Neural progenitor cell (in vitro differentiated cells): ENCODE measurements at regions not wholly inside any gene's neighbourhood (a gene's known extent, or its start where the extent isn't known, plus 50 kb on each side); places are given as distances from the start of the nearest gene placed in this dataset.
A peak's percentile ranks its signal among the peaks of the same experiment; 100 is the strongest.

Experiments used
- DNase-seq: peaks from one replicate; pipeline ENCODE4 v3.0.0-alpha.2; 2016; ENCODE audit warnings: low spot score
- H2AFZ ChIP-seq: fragments of 200-600 bp; sonication (generic); replicated peaks from 2 replicates; pipeline ENCODE4 v1.6.1; 2016; ENCODE audit warnings: antibody characterized with exemption
- H3F3A ChIP-seq: fragments of 200-600 bp; sonication (generic); 2 replicates; pipeline ENCODE4 v1.6.1; 2016; ENCODE audit warnings: antibody characterized with exemption, low read depth
- H3K27ac ChIP-seq: fragments of 200-600 bp; sonication (generic); 2 replicates; pipeline ENCODE4 v1.5.1; 2016; ENCODE audit warnings: mild to moderate bottlenecking
- H3K27me3 ChIP-seq: fragments of 200-600 bp; sonication (generic); 2 replicates; pipeline ENCODE4 v1.6.1; 2016; ENCODE audit warnings: mild to moderate bottlenecking, moderate library complexity
- H3K36me3 ChIP-seq: fragments of 200-600 bp; sonication (generic); 2 replicates; pipeline ENCODE4 v1.5.1; 2016
- H3K4me1 ChIP-seq: fragments of 200-600 bp; sonication (generic); 2 replicates; pipeline ENCODE4 v1.6.1; 2016; ENCODE audit warnings: mixed run types
- H3K4me2 ChIP-seq: fragments of 200-600 bp; sonication (generic); 2 replicates; pipeline ENCODE4 v1.6.1; 2016
- H3K4me3 ChIP-seq: fragments of 200-600 bp; sonication (generic); 2 replicates; pipeline ENCODE4 v1.5.1; 2016
- H3K79me2 ChIP-seq: fragments of 200-600 bp; sonication (generic); 2 replicates; pipeline ENCODE4 v1.6.1; 2016; ENCODE audit warnings: low read depth
- H3K9ac ChIP-seq: fragments of 200-600 bp; sonication (generic); 2 replicates; pipeline ENCODE4 v1.6.1; 2016
- H3K9me3 ChIP-seq: fragments of 200-600 bp; sonication (generic); 2 replicates; pipeline ENCODE4 v1.5.1; 2016; ENCODE audit warnings: low read depth
- H4K20me1 ChIP-seq: fragments of 200-600 bp; sonication (generic); 2 replicates; pipeline ENCODE4 v1.6.1; 2016; ENCODE audit warnings: low read depth
- H3K27ac Mint-ChIP-seq: 3 replicates; pipeline ENCODE4 v1.8.0; 2021; ENCODE audit warnings: mixed read lengths
- H3K27me3 Mint-ChIP-seq: 2 replicates; pipeline ENCODE4 v1.8.0; 2022; ENCODE audit warnings: low read depth, mild to moderate bottlenecking, inconsistent platforms, moderate library complexity, mixed read lengths; ENCODE audit not compliant: insufficient read depth
- H3K36me3 Mint-ChIP-seq: 3 replicates; pipeline ENCODE4 v1.8.0; 2021; ENCODE audit warnings: mixed read lengths
- H3K4me1 Mint-ChIP-seq: 3 replicates; pipeline ENCODE4 v1.8.0; 2021; ENCODE audit warnings: mixed read lengths
- H3K4me3 Mint-ChIP-seq: 3 replicates; pipeline ENCODE4 v1.8.0; 2021; ENCODE audit warnings: mild to moderate bottlenecking, moderate library complexity, mixed read lengths
- H3K9me3 Mint-ChIP-seq: 3 replicates; pipeline ENCODE4 v1.8.0; 2020; ENCODE audit warnings: mixed read lengths
- EZH2 ChIP-seq: fragments of 200-600 bp; sonication (generic); IDR thresholded peaks from 2 replicates; pipeline ENCODE4 v1.6.1; 2017; ENCODE audit warnings: antibody characterized with exemption, mild to moderate bottlenecking, moderate library complexity
- EZH2phosphoT487 ChIP-seq: fragments of 200-600 bp; sonication (generic); IDR thresholded peaks from 2 replicates; pipeline ENCODE4 v1.6.1; 2017; ENCODE audit warnings: antibody characterized with exemption
- TF ChIP-seq, protein P1 (sequence below): fragments of 200-600 bp; sonication (generic); IDR thresholded peaks from 2 replicates; pipeline ENCODE4 v1.5.1; 2017; ENCODE audit warnings: antibody characterized with exemption, mild to moderate bottlenecking

DNA sequence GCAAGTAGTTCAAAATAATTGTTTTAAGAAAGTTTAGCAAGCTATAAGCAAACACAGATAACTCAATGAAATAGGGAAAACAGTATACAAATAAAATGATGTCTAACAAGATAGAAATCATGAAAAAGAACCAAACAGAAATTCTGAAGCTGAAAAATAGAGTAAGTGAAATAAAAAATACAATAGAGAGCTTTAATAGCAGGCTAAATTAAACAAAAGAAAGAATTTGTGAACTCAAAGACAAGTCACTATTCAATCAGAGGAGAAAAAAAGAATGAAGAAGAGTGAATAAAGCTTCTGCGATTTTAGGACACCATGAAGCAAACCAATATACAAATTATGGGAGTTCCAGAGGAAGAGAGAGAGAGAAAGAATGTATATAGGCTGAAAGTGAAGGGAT lies 576.8 kb downstream of the STK39 start:
- no peaks in the 10 kb centered on the region for H4K20me1 ChIP-seq
- Mint-ChIP-seq H3K4me1 (no peaks in the 10 kb centered on the region), H3K27me3 (no peaks in the 10 kb centered on the region), H3K36me3 (peaks cover 4% of the 10 kb centered on the region), H3K9me3 (peaks cover 32% of the 10 kb centered on the region), H3K4me3 (no peak overlapping the region), H3K27ac (no peak overlapping the region)
- peaks cover 22% of the 10 kb centered on the region for H3K9me3 ChIP-seq
- H3K27me3 ChIP-seq, result no peaks in the 10 kb centered on the region
- H3K36me3 ChIP-seq, result peaks cover 2% of the 10 kb centered on the region
- no peak overlapping the region for H3K4me3 ChIP-seq
- TF ChIP-seq EZH2, result no peak
- TF ChIP-seq, protein P1, sequence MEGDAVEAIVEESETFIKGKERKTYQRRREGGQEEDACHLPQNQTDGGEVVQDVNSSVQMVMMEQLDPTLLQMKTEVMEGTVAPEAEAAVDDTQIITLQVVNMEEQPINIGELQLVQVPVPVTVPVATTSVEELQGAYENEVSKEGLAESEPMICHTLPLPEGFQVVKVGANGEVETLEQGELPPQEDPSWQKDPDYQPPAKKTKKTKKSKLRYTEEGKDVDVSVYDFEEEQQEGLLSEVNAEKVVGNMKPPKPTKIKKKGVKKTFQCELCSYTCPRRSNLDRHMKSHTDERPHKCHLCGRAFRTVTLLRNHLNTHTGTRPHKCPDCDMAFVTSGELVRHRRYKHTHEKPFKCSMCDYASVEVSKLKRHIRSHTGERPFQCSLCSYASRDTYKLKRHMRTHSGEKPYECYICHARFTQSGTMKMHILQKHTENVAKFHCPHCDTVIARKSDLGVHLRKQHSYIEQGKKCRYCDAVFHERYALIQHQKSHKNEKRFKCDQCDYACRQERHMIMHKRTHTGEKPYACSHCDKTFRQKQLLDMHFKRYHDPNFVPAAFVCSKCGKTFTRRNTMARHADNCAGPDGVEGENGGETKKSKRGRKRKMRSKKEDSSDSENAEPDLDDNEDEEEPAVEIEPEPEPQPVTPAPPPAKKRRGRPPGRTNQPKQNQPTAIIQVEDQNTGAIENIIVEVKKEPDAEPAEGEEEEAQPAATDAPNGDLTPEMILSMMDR, result no peak
- TF ChIP-seq EZH2phosphoT487, result no peak
- H3K4me1 ChIP-seq, result no peaks in the 10 kb centered on the region
- no peak overlapping the region for H3K9ac ChIP-seq
- H3K4me2 ChIP-seq, result no peak overlapping the region
- no peaks in the 10 kb centered on the region for H3K79me2 ChIP-seq
- no peak overlapping the region for H2AFZ ChIP-seq
- DNase-seq, result no peak
- no peak overlapping the region for H3K27ac ChIP-seq
- no peaks in the 10 kb centered on the region for H3F3A ChIP-seq

DNA sequence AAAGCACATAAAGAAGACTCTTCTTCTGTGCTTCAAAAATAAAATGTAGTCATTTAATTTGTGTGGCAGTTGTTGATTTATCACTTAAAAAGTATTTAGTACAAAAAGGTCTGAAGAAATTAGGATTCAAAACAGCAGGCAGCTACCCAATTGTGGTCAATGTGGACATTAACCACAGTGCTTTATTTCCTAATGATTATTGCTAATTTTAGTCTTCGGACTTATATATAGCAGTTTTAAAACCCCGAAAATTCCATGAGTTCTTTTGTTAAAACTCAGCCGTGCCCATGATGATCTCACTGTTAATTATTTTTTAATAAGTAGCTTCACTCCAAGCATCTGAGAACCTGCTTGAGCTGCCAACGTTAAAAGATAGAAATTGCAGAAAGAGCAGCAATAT lies 594.3 kb downstream of the STK39 start:
- no peaks in the 10 kb centered on the region for H3K36me3 ChIP-seq
- no peaks in the 10 kb centered on the region for H3K9me3 ChIP-seq
- H3K9ac ChIP-seq, result no peak overlapping the region
- no peak overlapping the region for H3K27ac Mint-ChIP-seq
- no peak overlapping the region for H3K4me3 Mint-ChIP-seq
- H3F3A ChIP-seq, result peaks cover 13% of the 10 kb centered on the region
- H3K4me1 ChIP-seq, result peaks cover 7% of the 10 kb centered on the region
- no peak overlapping the region for H3K27ac ChIP-seq
- DNase-seq, result no peak
- H3K27me3 Mint-ChIP-seq, result no peaks in the 10 kb centered on the region
- no peak overlapping the region for H3K4me2 ChIP-seq
- peaks cover 5% of the 10 kb centered on the region for H3K9me3 Mint-ChIP-seq
- H3K27me3 ChIP-seq, result peaks cover 7% of the 10 kb centered on the region
- H3K4me3 ChIP-seq, result no peak overlapping the region
- no peak overlapping the region for H2AFZ ChIP-seq
- no peaks in the 10 kb centered on the region for H3K79me2 ChIP-seq
- peaks cover 2% of the 10 kb centered on the region for H4K20me1 ChIP-seq
- TF ChIP-seq EZH2phosphoT487 (no peak), EZH2 (no peak)
- TF ChIP-seq, protein P1, result no peak
- H3K4me1 Mint-ChIP-seq, result peaks cover 10% of the 10 kb centered on the region
- H3K36me3 Mint-ChIP-seq, result no peaks in the 10 kb centered on the region

DNA sequence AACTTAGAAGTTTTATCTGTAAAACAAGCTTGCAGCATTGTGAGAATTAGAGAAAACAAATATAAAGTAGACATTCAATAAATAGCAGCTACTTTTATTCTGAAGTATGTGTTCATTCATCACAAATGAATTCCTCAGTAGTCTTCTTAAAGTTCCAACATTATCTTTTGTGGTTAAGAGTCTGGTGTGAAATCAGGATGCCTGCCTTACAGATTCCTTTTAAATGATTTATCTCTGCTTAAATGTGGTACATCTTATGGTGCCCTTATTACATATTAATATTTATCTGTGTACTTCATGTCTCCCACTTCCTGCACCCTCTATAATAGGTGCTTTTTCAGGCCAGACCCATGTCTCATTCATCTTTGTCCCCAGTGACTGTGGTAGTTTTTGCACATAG lies 595.0 kb downstream of the STK39 start:
- no peak for TF ChIP-seq EZH2
- H3K36me3 ChIP-seq, result no peaks in the 10 kb centered on the region
- no peaks in the 10 kb centered on the region for H3K27me3 Mint-ChIP-seq

DNA sequence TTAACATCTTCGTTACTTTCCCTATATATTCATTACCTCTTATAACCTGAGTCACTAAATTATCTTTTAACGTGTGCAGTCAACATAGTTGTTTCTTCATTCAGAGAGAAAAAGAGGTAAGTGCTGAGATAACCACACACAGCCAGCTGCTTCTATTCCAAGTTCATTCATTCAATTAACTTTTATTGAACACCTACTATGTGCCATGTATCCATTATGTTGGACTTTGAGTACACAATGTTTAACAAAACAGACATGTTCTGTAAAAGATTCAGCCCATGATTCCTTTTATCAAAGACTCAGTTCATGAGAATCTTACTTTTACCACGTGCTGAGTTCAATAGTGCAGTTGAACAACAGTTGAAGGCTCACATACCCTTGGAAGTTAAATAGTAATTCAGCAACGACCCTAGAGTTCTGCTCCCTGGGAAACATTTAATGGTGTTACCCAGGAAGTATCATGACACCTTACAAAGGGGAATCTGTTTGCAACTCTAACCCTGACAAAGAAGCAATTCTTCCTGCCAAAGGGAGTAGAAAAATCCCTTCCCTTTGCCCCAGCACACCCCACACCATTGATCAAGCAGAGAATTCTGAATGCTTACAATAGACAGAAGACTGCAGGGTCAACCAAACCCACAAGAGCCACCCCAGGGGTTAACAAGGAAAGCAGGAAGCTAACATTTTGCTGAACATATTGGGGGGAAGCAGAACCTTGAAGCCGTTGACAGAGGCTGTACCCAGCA lies 595.8 kb downstream of the STK39 start:
- DNase-seq, result peak; percentile 69
- Histone ChIP-seq H2AFZ (no peak overlapping the region), H3K4me3 (no peak overlapping the region), H3K27me3 (peaks cover 7% of the 10 kb centered on the region), H3F3A (peaks cover 13% of the 10 kb centered on the region), H3K9ac (no peak overlapping the region), H3K4me1 (peaks cover 7% of the 10 kb centered on the region), H4K20me1 (peaks cover 2% of the 10 kb centered on the region), H3K27ac (peak overlapping the region; percentile 41), H3K4me2 (peak overlapping the region; percentile 66), H3K79me2 (no peaks in the 10 kb centered on the region), H3K36me3 (no peaks in the 10 kb centered on the region), H3K9me3 (no peaks in the 10 kb centered on the region)
- peaks cover 10% of the 10 kb centered on the region for H3K4me1 Mint-ChIP-seq
- peak overlapping the region; percentile 55 for H3K27ac Mint-ChIP-seq
- no peaks in the 10 kb centered on the region for H3K36me3 Mint-ChIP-seq
- TF ChIP-seq EZH2 (no peak), EZH2phosphoT487 (peak; percentile 85)
- TF ChIP-seq, protein P1, result no peak
- no peak overlapping the region for H3K4me3 Mint-ChIP-seq
- H3K27me3 Mint-ChIP-seq, result no peaks in the 10 kb centered on the region
- H3K9me3 Mint-ChIP-seq, result peaks cover 5% of the 10 kb centered on the region

More for the DNA sequence above, 595.0 kb downstream of the STK39 start:
- peaks cover 13% of the 10 kb centered on the region for H3F3A ChIP-seq
- peaks cover 2% of the 10 kb centered on the region for H4K20me1 ChIP-seq
- peak overlapping the region; percentile 66 for H3K4me2 ChIP-seq
- H3K4me1 Mint-ChIP-seq, result peaks cover 10% of the 10 kb centered on the region
- H3K79me2 ChIP-seq, result no peaks in the 10 kb centered on the region
- H3K27ac ChIP-seq, result no peak overlapping the region
- H2AFZ ChIP-seq, result no peak overlapping the region
- H3K4me1 ChIP-seq, result peaks cover 7% of the 10 kb centered on the region
- no peak overlapping the region for H3K4me3 ChIP-seq
- H3K9me3 ChIP-seq, result no peaks in the 10 kb centered on the region
- no peaks in the 10 kb centered on the region for H3K36me3 Mint-ChIP-seq
- H3K9me3 Mint-ChIP-seq, result peaks cover 5% of the 10 kb centered on the region
- H3K27me3 ChIP-seq, result peaks cover 7% of the 10 kb centered on the region
- H3K4me3 Mint-ChIP-seq, result no peak overlapping the region
- no peak overlapping the region for H3K9ac ChIP-seq
- DNase-seq, result no peak
- no peak overlapping the region for H3K27ac Mint-ChIP-seq
